ENCODE measurements at regions not wholly inside any gene's neighbourhood (a gene's known extent, or its start where the extent isn't known, plus 50 kb on each side); places are given as distances from the start of the nearest gene placed in this dataset.

- H3K9ac ChIP-seq (ENCODE audit: low read depth, low read length), result no peak overlapping the region
- H3K9me3 ChIP-seq (ENCODE audit: control insufficient read depth, insufficient read depth, low read length), result no peaks in the 10 kb centered on the region
- H2AK9ac ChIP-seq (replicated peaks; ENCODE audit: low read depth, low read length, poor library complexity), result no peak overlapping the region
- no peaks in the 10 kb centered on the region for H4K20me1 ChIP-seq (ENCODE audit: insufficient read depth, low read length)
- no TSS peak for BruUV-seq (replicated peaks)
- no peak overlapping the region for H4K8ac ChIP-seq (ENCODE audit: low read depth in 2 of 2, low read length in 2 of 2)
- no peak overlapping the region for H2BK120ac ChIP-seq (ENCODE audit: low read depth, low read length)
- H2AFZ ChIP-seq (replicated peaks; ENCODE audit: low read length, poor library complexity), result no peak overlapping the region
- POLR2A ChIA-PET (ENCODE audit: unreplicated experiment), result no interaction called here
- intact Hi-C loops (cut with micrococcal nuclease), result no loop called here
- H4K5ac ChIP-seq (ENCODE audit: low read depth, low read length), result no peak overlapping the region
- DNase-seq, result peak; percentile 31
- no peak overlapping the region for H3K4ac ChIP-seq (ENCODE audit: low read depth, low read length)
- H3K14ac ChIP-seq (replicated peaks; ENCODE audit: low read depth, low read length), result no peak overlapping the region
- H4K91ac ChIP-seq (ENCODE audit: insufficient read depth, low read depth, low read length), result no peak overlapping the region
- no peak overlapping the region for H2BK5ac ChIP-seq (ENCODE audit: low read depth, low read length, poor library complexity, severe bottlenecking)
- H3K27ac ChIP-seq (ENCODE audit: insufficient read depth, low read length), result no peak overlapping the region
- TF ChIP-seq CHD1 (IDR thresholded peaks at IDR 0.05; ENCODE audit: low read depth, low read length), result no peak
- TF ChIP-seq MXI1 (IDR thresholded peaks at IDR 0.05; ENCODE audit: borderline replicate concordance, low read depth, low read length), result no peak
- TF ChIP-seq MAFK (IDR thresholded peaks at IDR 0.05; ENCODE audit: low read depth, low read length), result no peak
- TF ChIP-seq POLR2A (IDR thresholded peaks at IDR 0.05; ENCODE audit: low read depth, low read length), result no peak
- no peak for TF ChIP-seq RCOR1 (IDR thresholded peaks at IDR 0.05; ENCODE audit: insufficient replicate concordance, low read length)
- no peak for TF ChIP-seq BHLHE40 (IDR thresholded peaks at IDR 0.05; ENCODE audit: low read depth, low read length)
- no peak for TF ChIP-seq CEBPB (IDR thresholded peaks at IDR 0.05; ENCODE audit: low read depth, low read length)
- no peak for TF ChIP-seq USF2 (IDR thresholded peaks at IDR 0.05; ENCODE audit: low read depth, low read length)
- no peak for TF ChIP-seq CTCF (conservative IDR thresholded peaks at IDR 0.05; ENCODE audit: low read depth, low read length)
- no peak for TF ChIP-seq FOS (IDR thresholded peaks at IDR 0.05; ENCODE audit: low read depth, low read length)
- TF ChIP-seq RFX5 (IDR thresholded peaks at IDR 0.05; ENCODE audit: low read depth, low read length), result no peak
- TF ChIP-seq SMC3 (IDR thresholded peaks at IDR 0.05; ENCODE audit: low read depth, low read length), result no peak
- no peak for TF ChIP-seq RAD21 (IDR thresholded peaks at IDR 0.05; ENCODE audit: low read length)
- no peak for TF ChIP-seq MAZ (IDR thresholded peaks at IDR 0.05; ENCODE audit: borderline replicate concordance, low read depth, low read length)
- TF ChIP-seq ELK1 (IDR thresholded peaks at IDR 0.05; ENCODE audit: borderline replicate concordance, low read depth, low read length), result no peak
- no peak for TF ChIP-seq NFE2L2 (IDR thresholded peaks at IDR 0.05; ENCODE audit: low read depth, low read length)
- no peak overlapping the region for H2BK20ac ChIP-seq (ENCODE audit: low read depth, low read length)
- H3K23ac ChIP-seq (ENCODE audit: low read depth, low read length), result no peak overlapping the region
- H3K4me2 ChIP-seq (ENCODE audit: low read depth, low read length), result peak overlapping the region; percentile 6; the same call in 1 of the 2 replicates
- CTCF ChIA-PET, result no interaction called here
- no peaks in the 10 kb centered on the region for H3K27me3 ChIP-seq (ENCODE audit: control insufficient read depth, insufficient read depth, low read length)
- no peak overlapping the region for H3K4me3 ChIP-seq (ENCODE audit: insufficient read depth, low read depth, low read length)
- peaks cover 2% of the 10 kb centered on the region; the same call in 1 of the 2 replicates for H3K4me1 ChIP-seq (ENCODE audit: control insufficient read depth, insufficient read depth, low read length)
- in situ Hi-C loops (cut with MboI; ENCODE audit: low sequenced_read_pairs), result no loop called here
- H3K79me1 ChIP-seq (ENCODE audit: low read depth in 1 of 2, low read length in 2 of 2), result no peaks in the 10 kb centered on the region
- no peak overlapping the region for H2AK5ac ChIP-seq (ENCODE audit: low read depth, low read length)
- no peaks in the 10 kb centered on the region for H3K36me3 ChIP-seq (ENCODE audit: control insufficient read depth, insufficient read depth, low read length)
- no peaks in the 10 kb centered on the region for H3K9me1 ChIP-seq (ENCODE audit: insufficient read depth, low read length)
- dilution Hi-C loops (cut with HindIII; ENCODE audit: low sequenced_read_pairs, unreplicated experiment), result no loop called here
- no peak overlapping the region for H2BK15ac ChIP-seq (ENCODE audit: low read depth, low read length)
- no peak overlapping the region for H3K56ac ChIP-seq (ENCODE audit: extremely low read depth, insufficient read depth, low read length)
- no peak overlapping the region for H3K18ac ChIP-seq (ENCODE audit: low read depth, low read length)
- WGBS, 2 experiments (ENCODE audit: extremely low coverage in 2 of 2, insufficient read length in 1 of 2), result no CpG with 5 or more reads among the region's 5 CpGs
- ATAC-seq (ENCODE audit: low read depth), result peak; percentile 75
These were observed 365.1 kb upstream of the PRR16 start for GRCh38 chr5:120098902-120099535.
